Thoracic aorta (tissue), 2 donors: ENCODE measurements at regions not wholly inside any gene's neighbourhood (a gene's known extent, or its start where the extent isn't known, plus 50 kb on each side); places are given as distances from the start of the nearest gene placed in this dataset.
"Not testable (repeated sequence)": the region's sequence is repeated elsewhere in the genome, so short reads cannot be mapped to it uniquely, and the experiment has no call there.

ENCODE experiments used
- ATAC-seq: fragments of 150-250 bp; one replicate; pipeline ENCODE4 v1.8.0; 2017; ENCODE audit warnings: low read depth; ENCODE audit not compliant: insufficient number of reproducible peaks, low FRiP score
- DNase-seq: peaks from one replicate; pipeline ENCODE4 v3.0.0-alpha.2; 2020; ENCODE audit warnings: low spot score
- H3K27ac ChIP-seq, 2 donors: fragments of 200-600 bp; sonication (generic); 1 replicate in 1 of 2; 2 replicates in 1 of 2; pipeline ENCODE4 v1.5.1; 2016; ENCODE audit warnings: mild to moderate bottlenecking in 2 of 2, moderate library complexity in 2 of 2
- H3K27me3 ChIP-seq: fragments of 200-600 bp; sonication (generic); replicated peaks from 2 replicates; pipeline ENCODE4 v1.6.0; 2016; ENCODE audit warnings: mild to moderate bottlenecking; ENCODE audit not compliant: insufficient read depth
- H3K36me3 ChIP-seq: fragments of 200-600 bp; sonication (generic); one replicate; pipeline ENCODE4 v1.5.1; 2016
- H3K4me1 ChIP-seq, 2 donors: fragments of 200-600 bp; sonication (generic); 1 replicate in 1 of 2; 2 replicates in 1 of 2; pipeline versions ENCODE4 v1.5.1 to v1.6.0; 2016; ENCODE audit warnings: low read depth in 2 of 2, mild to moderate bottlenecking in 1 of 2; ENCODE audit not compliant: control insufficient read depth in 1 of 2
- H3K4me3 ChIP-seq: fragments of 200-600 bp; sonication (generic); 2 replicates; pipeline ENCODE4 v1.5.1; 2016; ENCODE audit warnings: mild to moderate bottlenecking
- H3K9me3 ChIP-seq: fragments of 200-600 bp; sonication (generic); 2 replicates; pipeline ENCODE4 v1.5.1; 2016
- TF ChIP-seq, protein P1 (sequence below): fragments of 200-600 bp; sonication (generic); IDR thresholded peaks from one replicate; pipeline ENCODE4 v1.5.1; 2019; ENCODE audit warnings: antibody characterized with exemption

DNA sequence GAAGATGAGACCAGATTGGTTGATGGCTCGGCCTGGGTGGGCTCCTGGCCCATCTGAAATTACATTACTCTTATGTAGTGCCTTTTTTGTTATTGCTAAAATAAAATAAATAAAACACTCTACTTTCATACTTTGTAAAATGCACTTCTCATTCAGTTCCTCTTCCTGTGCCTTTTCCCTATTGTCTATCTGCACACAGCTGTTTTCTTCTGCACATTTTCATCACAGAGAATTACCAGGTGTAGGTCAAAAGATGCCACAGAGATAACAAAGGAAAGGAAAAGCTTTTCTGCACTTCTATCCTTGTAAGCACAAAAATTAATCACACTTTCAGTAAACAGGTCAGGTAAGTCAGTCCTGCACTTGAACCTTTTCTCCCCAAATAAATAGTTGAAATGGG is 265.1 kb downstream of the BTG1 start:
- TF ChIP-seq, protein P1, sequence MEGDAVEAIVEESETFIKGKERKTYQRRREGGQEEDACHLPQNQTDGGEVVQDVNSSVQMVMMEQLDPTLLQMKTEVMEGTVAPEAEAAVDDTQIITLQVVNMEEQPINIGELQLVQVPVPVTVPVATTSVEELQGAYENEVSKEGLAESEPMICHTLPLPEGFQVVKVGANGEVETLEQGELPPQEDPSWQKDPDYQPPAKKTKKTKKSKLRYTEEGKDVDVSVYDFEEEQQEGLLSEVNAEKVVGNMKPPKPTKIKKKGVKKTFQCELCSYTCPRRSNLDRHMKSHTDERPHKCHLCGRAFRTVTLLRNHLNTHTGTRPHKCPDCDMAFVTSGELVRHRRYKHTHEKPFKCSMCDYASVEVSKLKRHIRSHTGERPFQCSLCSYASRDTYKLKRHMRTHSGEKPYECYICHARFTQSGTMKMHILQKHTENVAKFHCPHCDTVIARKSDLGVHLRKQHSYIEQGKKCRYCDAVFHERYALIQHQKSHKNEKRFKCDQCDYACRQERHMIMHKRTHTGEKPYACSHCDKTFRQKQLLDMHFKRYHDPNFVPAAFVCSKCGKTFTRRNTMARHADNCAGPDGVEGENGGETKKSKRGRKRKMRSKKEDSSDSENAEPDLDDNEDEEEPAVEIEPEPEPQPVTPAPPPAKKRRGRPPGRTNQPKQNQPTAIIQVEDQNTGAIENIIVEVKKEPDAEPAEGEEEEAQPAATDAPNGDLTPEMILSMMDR = no peak
- ATAC-seq (no peak), DNase-seq (no peak)
- no peaks in the 10 kb centered on the region for H3K27me3 ChIP-seq
- H3K4me3 ChIP-seq = no peak overlapping the region
- H3K27ac ChIP-seq = no peak overlapping the region
- no peaks in the 10 kb centered on the region for H3K9me3 ChIP-seq
- no peaks in the 10 kb centered on the region for H3K4me1 ChIP-seq
- no peaks in the 10 kb centered on the region for H3K36me3 ChIP-seq

DNA sequence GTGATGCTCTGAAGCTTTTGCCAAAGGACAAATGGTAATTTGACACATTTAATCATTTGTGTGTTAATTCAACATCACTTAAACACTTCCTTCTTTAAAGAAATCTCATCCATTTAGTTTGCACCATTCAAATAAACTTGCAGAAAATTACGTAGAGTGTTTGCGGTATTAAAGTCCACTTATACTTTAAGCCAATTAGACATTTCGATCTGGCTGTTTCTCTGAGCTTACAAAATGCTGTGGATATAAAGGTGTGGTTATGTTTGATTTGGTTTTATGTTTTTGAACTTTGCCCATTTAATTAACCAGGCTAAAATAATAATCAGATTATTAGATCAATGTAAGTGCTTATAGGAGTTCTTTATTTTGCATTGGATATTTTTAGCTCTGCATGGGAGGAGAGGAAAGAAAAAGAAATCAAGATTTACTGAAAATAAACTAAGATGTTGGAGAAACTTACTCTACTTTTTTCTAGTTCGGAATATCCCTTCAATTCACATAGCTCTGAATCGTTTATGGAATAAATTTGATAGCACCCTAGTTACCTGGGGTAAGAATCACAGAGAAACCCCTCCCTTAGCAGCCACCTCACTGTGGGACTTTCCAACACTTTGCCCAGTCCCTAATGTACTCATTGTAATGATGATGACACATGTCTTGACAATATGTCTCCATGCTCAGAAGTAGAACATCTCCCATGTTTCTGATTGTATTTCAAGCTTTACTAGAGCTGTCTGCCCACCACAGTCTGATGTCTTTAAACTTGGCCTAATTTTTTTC is 268.0 kb downstream of the BTG1 start:
- no peaks in the 10 kb centered on the region for H3K4me1 ChIP-seq
- no peaks in the 10 kb centered on the region for H3K36me3 ChIP-seq
- no peak for ATAC-seq
- no peak for DNase-seq
- no peaks in the 10 kb centered on the region for H3K9me3 ChIP-seq
- no peaks in the 10 kb centered on the region for H3K27me3 ChIP-seq
- TF ChIP-seq, protein P1 = no peak
- no peak overlapping the region for H3K27ac ChIP-seq
- no peak overlapping the region for H3K4me3 ChIP-seq

DNA sequence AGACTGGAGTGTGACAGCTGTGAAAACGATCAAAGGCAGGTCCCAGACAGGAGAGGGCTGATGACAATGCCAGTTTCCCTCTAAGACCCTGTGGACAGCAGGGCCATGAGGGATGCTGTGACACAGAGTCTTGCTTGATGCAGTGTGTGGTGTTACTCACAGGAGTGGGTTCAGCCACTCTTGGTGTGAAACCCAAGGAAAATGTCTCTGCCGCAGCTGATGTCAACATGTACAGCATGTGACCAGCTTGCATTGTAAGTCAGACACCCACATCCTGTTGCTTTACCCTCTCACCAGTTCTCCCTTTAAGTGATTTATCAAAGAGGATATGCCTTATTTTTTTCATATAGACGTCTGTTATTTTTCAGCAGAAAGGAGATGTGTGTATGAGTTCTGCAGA is 268.6 kb downstream of the BTG1 start:
- TF ChIP-seq, protein P1 = no peak
- no peaks in the 10 kb centered on the region for H3K4me1 ChIP-seq
- H3K9me3 ChIP-seq = no peaks in the 10 kb centered on the region
- no peak overlapping the region for H3K27ac ChIP-seq
- DNase-seq = no peak
- H3K27me3 ChIP-seq = no peaks in the 10 kb centered on the region
- no peak for ATAC-seq
- no peak overlapping the region for H3K4me3 ChIP-seq
- no peaks in the 10 kb centered on the region for H3K36me3 ChIP-seq

DNA sequence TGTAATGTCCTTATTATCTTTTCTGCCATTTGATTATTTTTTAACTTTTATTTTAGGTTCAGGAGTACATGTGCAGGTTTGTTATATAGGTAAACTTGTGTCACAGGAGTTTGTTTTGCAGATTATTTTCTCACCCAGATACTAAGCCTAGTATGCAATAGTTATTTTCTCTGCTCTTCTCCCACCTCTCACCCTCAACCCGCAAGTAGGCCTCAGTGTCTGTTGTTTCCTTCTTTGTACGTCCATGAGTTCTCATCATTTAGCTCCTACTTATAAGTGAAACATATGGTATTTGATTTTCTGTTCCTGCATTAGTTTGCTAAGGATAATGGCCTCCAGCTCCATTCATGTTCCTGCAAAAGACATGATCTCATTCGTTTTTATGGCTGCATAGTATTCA is 270.0 kb downstream of the BTG1 start:
- H3K27ac ChIP-seq, DNase-seq, ATAC-seq, H3K9me3 ChIP-seq, H3K36me3 ChIP-seq, H3K27me3 ChIP-seq, H3K4me1 ChIP-seq, H3K4me3 ChIP-seq: not testable (repeated sequence)

DNA sequence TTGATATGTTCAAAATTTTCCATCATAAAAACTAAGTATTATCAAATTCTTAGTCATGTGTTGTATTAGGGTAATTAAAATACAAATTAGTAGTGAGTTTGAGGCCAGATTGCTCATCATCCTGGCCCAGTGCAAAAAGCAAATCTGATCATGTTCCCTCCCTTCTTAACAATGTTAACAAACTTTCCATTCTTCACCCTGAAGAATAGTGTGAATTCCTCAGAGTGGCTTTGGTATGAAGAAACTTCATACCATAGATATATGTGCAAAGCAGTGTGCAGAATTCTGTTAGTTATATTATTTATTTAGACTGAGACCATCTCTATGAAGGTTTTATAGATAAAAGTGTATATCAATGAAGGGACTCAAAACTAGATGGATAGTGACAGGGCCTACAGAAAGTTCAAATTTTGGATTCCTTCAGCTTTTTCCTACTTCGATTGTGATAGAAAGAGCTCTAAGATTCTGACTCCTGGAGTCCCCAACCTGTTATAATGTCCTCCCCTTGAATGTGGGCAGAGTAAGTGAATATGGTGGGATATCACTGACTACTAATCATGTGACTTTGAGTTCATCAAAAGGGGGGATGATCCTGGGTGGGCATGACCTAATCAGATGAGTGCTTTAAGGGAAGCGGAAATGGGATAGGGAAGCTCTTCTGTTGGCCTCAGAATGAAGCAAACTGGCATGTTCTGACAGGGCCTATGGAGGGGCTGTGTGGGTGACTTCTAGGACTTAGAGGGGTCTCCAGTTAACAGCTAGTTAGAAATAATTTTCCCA is 271.4 kb downstream of the BTG1 start:
- no peak for DNase-seq
- no peak for ATAC-seq
- Histone ChIP-seq H3K9me3 (no peaks in the 10 kb centered on the region), H3K27ac (no peak overlapping the region), H3K4me1 (no peaks in the 10 kb centered on the region), H3K4me3 (no peak overlapping the region), H3K36me3 (no peaks in the 10 kb centered on the region), H3K27me3 (no peaks in the 10 kb centered on the region)
- TF ChIP-seq, protein P1 = no peak
